ENCODE measurements at regions not wholly inside any gene's neighbourhood (a gene's known extent, or its start where the extent isn't known, plus 50 kb on each side); places are given as distances from the start of the nearest gene placed in this dataset.

- TF ChIP-seq CTCF (IDR thresholded peaks at IDR 0.05), result no peak
- no peak for TF ChIP-seq POLR2A (IDR thresholded peaks at IDR 0.05)
- TF ChIP-seq POLR2AphosphoS5 (IDR thresholded peaks at IDR 0.05; ENCODE audit: insufficient read depth in 1 of 2, low read depth in 1 of 2), result no peak
Measured at GRCh38 chr20:53824779-53825178, 231.1 kb upstream of the ZNF217 start.

Measured in vagina (tissue), 2 donors.